GM18519 (cell line): ENCODE measurements at regions not wholly inside any gene's neighbourhood (a gene's known extent, or its start where the extent isn't known, plus 50 kb on each side); places are given as distances from the start of the nearest gene placed in this dataset.
"Not testable (repeated sequence)": the region's sequence is repeated elsewhere in the genome, so short reads cannot be mapped to it uniquely, and the experiment has no call there.

Experiments used
- ATAC-seq: cut with Tn5 transposase; IDR thresholded peaks from one replicate; pipeline ENCODE4 v1.9.1; 2021; ENCODE audit warnings: mild to moderate bottlenecking, moderate library complexity; ENCODE audit not compliant: unreplicated experiment, low FRiP score

DNA sequence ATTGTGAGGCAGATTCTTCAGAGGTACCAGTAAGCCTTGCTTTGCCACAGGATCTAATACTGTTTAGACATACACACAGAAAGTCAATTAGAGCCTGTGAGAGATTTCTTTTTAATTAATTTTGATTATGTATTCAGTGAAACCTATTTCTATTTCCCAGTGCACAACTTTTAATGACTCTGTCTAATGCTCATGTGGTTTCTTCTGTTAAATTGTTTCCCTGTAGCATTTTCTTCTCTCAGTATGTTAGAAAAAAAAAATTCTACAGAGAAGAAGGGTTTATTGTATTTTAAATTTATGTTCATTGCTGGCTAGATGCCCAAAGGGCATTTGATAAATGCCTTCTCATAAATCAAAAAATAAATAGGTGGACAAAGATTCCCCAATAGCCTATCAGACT, 293.7 kb downstream of the C6orf118 start:
- no peak for ATAC-seq

DNA sequence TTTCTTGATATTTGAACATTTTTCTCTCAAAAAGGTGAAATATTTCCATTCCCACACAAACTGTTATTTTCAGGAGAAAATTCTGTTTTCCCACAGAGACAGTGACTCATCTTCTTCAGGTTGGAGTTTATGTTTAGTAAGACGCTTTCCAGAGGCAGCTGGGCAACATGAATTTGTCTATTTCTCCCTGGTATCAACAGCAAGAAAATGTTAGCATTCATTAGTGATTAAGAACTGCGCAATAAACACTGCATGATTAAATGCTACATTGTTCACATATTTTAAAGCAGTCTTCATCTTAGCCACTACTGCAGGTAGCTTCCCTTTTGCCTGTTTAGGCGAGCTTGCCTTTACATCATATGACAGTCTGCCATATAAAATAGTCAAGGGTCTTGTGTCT, 295.7 kb downstream of the C6orf118 start:
- no peak for ATAC-seq

DNA sequence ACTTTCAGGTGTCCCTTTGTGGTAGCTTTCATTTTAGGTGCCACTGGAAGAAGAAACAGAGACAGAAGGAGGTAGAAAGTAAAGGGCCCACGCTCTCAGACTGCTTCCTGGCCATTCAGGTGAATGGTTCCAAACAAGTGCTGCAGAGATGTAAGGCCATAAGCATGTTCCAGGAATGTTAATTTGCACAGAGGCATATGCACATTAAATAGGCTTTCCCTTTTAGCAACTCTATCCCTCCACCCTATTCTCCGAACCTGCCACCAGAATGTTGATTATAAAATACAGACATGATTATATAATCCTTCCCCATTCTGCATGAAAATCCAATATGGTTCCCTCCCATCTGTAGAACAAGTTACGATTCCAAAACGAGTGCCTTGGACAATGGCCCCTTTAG, 297.2 kb downstream of the C6orf118 start:
- no peak for ATAC-seq

DNA sequence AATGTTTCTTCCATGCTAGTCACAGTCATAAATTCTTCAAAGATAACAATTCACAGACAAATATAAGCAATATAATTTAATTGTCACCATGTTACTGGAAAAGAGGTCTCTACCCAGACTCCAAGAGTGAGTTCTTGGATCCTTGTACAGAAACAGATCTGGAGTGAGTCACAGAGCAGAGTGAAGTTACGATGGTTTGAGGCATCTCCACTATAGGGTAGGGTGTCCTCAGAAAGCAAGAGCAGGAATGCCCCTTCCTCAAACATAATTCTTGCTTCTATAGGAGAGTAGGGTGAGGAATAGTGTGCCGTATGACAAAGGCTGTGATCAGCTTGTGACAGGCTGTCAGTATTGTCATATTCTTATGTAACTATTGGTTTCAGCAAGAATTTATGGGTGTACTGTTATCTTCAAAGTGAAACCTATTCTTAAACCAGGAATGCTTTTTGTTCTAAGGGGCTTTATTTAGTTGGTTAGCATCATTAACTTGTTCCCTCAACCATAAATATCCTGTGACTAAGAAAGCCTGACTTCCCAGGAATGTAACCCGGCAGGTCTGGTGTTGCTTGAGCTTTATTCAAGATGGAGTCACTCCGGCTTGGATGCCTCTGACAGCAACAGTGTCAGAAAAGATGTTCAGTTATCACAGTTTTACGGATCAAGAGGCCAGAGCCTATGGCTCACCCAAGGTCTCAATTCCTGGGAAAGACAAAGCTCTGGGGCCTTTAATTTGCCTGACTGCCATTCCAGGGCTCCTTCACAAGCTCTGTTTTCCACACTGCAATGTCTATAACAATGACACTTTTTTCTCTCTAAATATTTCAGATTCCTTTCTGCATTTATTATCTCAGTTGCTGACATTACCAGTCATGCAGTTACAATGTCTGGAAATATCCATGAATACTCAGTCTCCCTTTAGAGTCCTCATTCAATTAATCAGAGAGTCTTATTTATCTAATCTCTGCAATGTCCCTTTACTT, 298.6 kb downstream of the C6orf118 start:
- no peak for ATAC-seq

DNA sequence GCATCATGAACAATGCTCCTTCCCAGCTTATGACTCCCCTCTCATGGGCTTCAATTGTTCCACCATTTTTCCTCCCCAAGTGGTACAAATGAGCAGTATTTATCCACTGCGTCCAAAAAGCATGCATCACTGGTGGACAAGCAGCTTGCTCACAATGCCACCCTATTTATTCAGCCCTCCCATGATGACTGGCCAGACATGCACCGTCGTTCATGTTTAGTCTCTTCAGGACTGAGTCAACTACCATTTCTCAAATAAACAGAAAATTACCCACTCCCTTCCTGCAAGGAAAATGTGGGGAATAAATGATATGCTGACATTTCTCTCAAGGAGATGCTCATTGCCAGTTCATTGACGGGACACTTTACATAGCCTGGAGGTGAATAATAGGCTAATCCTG, 300.4 kb downstream of the C6orf118 start:
- no peak for ATAC-seq

DNA sequence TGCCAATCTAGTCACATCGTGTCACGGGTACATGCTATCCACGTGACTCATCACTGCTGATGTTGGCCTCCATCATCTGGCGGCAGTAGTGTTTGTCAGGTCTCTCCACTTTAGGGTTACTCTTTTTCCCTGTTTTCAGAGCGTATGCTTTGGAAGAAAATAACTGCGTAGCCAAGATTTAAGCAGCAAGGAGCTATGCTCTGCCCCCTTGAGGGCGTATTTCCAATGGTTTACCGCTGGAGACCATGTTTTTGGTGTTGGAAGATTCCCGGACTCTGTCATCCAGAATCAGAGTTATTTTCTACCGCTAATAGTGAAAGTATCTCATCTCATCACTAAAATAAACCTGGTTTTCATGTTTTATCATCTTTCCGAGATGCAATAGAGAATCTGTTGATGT, 306.5 kb downstream of the C6orf118 start:
- no peak for ATAC-seq

DNA sequence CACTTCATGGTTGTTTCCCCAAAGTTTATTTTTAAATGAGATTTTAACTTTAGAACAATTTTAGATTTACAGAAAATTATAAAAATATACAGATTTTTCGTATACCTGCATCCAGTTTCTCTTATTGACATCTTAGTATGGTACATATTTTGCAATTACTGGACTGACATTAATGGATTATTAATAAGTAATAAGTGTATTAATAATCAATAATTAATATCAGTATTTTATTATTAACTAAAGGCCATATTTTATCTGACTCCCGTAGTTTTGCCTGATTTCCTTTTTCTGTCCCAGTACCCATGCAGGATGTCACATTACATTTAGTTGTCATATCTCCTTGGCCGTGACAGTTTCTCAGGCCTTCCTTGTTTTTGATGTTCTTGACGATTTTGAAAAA, 307.0 kb downstream of the C6orf118 start:
- ATAC-seq = no peak

DNA sequence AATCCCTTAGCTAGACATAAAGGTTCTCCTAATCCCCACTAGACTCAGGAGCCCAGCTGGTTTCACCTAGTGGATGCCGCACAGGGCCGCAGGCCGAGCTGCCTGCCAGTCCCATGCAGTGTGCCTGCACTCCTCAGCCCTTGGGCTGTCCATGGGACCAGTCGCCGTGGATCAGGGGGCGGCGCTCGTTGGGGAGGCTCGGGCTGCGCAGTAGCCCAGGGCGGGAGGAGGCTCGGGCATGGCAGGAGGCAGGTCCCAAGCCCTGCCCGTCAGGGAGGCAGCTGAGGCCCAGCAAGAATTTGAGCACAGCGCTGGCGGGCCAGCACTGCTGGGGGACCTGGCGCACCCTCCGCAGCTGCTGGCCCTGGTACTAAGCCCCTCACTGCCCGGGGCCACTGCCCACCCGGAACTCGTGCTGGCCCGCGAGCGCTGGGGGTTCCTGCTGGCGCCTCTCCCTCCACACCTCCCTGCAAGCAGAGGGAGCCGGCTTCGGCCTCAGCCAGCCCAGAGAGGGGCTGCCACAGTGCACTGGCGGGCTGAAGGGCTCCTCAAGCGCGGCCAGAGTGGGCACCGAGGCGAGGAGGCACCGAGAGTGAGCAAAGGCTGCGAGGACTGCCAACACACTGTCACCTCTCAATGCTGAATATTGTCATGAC, 307.8 kb downstream of the C6orf118 start:
- no peak for ATAC-seq

DNA sequence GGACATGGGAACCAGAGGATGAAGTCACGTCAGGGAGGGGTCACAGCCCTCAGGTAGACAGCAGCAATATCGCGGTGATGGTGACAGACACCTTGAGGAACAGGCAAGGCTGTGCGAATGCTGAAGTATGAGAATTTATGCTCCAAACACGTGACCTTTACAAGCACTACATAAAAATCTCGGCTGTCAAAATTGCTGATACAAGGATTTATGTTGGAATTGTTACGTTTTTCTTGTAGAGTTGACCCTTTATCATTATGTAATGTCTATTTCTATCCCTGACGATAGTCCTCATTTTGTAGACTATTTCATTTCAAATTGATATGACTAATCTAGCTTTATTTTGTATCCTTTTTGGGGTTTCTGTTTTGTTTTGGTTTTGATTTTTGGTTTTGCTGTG, 311.1 kb downstream of the C6orf118 start:
- no peak for ATAC-seq

DNA sequence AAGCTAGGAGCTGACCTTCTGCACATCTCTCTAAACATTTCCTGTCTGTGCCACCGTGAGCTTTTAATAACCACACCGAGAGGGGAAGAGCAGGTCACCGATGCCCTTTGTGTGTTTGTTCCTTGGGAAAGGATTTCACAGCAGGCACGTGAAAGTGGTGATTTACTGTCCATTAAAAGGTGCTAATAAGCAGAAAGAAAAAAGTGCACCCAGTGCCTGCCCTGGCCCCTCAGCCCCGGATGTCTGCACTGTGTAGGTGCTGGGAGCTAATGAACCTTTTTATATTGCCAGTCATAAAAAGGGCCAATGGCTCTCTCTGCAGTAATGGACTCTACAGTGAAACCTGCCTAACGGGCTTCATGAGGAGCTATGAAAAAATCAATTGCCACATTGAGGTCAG, 312.6 kb downstream of the C6orf118 start:
- no peak for ATAC-seq

DNA sequence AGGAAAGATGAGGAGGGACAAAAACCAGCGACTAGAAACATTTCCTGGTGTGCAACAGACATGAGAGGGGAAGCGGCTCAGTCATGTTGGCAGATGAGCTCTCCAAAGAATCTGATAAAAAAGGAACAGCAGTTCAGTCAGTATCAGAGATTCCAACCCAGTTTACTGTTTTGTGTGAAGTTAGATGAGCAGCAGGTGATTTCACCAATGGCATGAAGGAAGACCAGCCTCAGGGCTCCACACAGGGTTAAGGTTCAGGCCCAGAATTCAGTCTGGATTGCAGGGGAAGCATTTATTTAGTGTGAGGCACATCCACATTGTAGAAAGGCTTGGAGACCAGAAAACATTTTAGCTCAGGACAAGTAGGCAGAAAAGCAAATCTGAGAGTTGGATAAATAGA, 317.8 kb downstream of the C6orf118 start:
- no peak for ATAC-seq

DNA sequence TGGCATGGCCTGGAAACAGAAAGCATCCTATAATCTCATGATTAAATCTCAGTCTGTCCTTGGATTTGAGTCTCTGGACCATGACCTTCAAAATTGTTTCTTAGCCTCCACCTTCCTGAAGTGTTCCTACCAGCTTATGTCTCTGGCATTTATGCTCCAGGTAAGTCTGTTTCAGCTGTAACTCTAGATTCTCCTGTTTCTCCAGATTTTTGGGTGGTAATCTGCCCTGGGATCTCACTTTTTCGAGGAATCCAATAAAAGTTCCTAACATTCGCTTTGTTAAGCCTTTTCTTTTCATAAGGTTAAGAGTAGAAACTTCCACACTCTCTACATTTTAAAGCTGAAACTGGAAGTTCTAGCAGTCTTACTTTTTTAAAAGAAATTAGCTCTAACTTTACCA, 318.5 kb downstream of the C6orf118 start:
- ATAC-seq = no peak

DNA sequence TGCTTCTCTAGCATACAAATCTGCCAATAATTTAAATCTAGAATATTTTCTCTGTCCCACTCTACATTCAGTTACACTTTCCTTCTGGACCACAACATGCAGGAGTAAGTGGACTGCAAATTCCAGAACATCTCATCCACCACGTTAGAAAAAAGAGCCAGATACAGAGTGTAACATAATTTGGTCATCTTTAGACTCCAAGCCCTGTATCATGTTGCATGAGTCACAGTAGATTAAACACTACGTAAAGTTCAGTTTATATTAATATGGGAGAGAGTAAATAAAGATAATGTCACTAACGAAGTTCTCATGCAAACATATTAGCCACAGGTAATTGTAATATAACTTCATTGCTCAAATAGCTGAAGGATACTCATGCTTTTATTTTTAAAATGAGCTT, 327.0 kb downstream of the C6orf118 start:
- ATAC-seq = no peak

DNA sequence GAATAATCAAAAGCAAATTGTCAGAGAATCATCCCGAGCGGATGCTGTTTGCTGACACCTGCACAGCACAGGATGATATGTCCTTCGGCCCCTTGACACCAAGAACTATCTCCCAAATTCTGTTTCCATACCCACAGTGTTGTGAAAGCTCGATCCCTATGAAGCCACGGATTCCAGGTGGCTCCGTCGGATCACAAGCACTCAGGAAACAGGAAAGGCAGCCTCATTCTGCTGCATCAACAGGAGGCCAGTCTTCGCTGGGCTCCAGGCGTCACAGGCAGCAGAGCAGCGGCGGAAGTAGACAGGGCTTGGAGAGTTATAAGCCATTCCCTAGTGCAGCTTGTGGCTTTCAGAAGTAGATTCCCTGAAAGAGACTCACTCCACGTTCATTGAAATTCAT, 342.3 kb downstream of the C6orf118 start:
- ATAC-seq = no peak

DNA sequence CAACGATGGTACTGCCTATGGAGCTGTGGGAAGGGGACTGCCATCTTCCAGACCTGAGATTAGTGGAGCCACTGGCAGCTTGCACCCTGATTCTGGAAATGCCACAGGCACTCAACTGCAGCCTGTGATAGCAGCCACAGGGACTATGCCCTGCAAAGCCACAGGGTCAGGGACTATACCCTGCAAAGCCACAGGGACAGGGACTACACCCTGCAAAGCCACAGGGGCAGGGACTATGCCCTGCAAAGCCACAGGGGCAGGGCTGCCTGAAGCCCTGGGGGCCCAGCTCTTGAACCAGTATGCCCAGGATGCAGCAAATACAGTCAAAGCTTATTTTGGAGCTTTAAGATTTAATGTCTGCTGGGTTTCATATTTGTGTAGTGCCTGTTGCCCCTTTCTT, 346.6 kb downstream of the C6orf118 start:
- ATAC-seq = no peak

DNA sequence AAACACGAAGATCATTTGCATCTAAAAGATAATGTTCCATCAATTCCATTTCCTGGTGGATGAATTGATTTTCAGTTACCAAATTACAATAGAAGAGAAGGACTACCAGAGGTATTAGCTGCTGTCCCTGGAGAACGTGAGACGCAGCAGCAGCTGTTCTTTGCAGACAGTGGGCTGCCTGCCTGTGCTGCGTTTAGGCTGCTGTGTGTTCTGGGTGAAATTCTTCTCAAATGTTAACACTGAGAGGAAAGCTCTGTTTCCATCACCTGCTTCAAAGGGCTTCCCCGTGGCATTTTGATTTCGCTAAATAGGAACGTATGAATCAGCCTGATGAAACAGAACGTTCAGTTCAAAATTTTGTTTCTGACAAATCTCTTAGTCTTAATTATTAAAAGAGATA, 362.2 kb downstream of the C6orf118 start:
- ATAC-seq = no peak

DNA sequence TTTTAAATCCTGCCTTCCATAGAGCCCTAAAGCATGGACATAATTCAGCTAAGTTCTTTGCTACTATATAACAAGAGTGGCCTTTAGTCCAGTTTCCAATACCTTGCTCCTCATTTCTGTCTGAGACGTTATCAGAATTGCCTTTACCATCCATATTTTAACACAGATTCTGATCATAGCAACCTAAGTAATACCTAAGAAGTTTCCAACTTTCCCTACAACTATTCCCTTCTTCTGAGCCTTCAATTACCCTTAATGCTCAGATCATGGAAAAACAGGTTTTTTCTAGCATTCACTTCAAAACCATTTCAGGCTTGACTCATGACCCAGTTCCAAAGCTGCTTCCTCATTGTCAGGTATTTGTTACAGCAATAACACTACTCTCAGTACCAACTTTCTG, 367.1 kb downstream of the C6orf118 start:
- no peak for ATAC-seq

DNA sequence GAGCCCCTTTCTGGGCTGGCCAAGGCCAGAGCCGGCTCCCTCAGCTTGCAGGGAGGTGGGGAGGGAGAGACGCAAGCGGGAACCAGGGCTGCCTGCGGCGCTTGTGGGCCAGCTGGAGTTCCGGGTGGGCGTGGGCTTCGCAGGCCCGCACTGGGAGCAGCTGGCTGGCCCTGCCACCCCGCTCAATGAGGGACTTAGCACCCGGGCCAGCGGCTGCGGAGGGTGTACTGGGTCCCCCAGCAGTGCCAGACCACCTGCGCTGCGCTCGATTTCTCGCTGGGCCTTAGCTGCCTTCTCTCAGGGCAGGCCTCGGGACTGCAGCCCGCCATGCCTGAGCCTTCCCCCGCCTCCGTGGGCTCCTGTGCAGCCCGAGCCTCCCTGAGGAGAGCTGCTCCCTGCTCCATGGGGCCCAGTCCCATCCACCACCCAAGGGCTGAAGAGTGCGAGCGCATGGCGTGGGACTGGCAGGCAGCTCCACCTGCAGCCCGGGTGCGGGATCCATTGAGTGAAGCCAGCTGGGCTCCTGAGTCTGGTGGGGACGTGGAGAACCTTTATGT, 376.1 kb downstream of the C6orf118 start:
- not testable (repeated sequence) for ATAC-seq

DNA sequence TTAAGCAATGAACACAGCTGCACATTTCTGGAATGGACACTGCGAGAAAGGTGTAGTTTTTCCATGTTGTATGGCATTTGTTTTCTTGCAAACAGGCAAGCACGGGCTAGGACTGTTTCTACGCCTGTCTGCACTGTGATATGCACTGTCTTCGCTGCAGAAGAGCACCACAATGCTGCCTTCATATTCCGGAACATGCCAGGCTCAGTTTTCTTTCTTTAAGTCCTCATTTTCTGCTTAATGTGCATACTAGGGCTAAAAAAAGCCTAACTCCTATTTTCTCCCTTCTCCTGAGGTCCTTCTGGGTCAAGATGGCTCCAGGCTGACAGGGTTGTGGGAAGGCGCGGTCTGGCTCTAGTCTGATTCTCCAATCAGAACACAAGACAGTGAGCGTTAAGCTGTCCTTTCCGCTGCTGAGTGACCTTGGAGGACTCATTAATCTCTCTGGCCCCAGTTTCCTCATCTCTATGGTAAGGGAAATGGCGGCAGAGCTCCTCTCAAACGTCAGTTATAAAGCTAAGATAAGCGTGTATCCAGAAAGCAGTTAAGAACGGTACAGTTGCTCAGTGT, 379.9 kb downstream of the C6orf118 start:
- ATAC-seq = no peak

DNA sequence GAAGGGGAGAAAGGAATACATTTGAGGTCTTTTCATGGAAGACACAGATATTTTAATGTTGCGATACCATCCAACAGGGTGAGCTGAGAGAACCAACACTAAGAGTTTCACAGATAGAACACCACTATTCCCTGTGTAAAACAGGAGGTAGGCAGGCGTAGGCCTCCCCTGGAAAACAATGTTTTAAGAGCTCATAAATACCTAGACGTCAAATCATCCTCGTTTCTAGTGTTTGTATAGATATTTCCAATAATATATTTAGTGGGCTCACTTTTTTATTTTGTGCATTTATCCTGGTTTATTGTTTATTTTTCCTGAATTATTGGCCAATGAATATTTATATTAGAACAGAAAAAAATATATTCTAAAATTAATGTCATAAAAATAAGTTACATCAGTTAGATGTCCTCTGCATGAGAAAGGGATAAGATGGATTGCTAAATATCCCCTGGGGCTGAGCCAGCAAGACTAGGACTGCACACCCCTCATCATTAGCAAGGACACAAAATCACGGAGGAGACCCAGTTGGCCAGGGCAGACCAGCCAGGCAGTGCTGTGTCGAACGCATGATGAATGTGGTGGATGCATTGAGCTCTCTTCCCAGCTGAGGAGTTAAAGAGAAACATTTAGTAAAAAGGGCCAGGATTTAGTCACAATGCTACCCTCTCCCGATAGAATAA, 380.5 kb downstream of the C6orf118 start:
- ATAC-seq = no peak
